HCT116 (cell line): ENCODE measurements at regions not wholly inside any gene's neighbourhood (a gene's known extent, or its start where the extent isn't known, plus 50 kb on each side); places are given as distances from the start of the nearest gene placed in this dataset.

ENCODE experiments used
- ATAC-seq: fragments of 200-7000 bp; cut with Tn5 transposase; 2 replicates; pipeline ENCODE4 v1.9.1; 2020; ENCODE audit warnings: mild to moderate bottlenecking, moderate library complexity
- BruUV-seq: library from RNA; stranded (reverse); fragments of 400-500 nt; replicated peaks from 2 replicates; lab custom pipeline; 2021; lab: Mats Ljungman, UMichigan
- CTCF ChIA-PET: fragments of 300-600 bp; sonication (Branson Sonifier 250); formaldehyde crosslinking; loops from one replicate; lab custom pipeline; 2021; ENCODE audit warnings: antibody characterized with exemption; lab: Charles Lee
- POLR2A ChIA-PET: fragments of 300-600, 350-600 bp; sonication (Branson Sonifier 250); formaldehyde crosslinking; loops from one replicate; lab custom pipeline; 2021; ENCODE audit warnings: antibody characterized with exemption; lab: Charles Lee
- RAD21 ChIA-PET, 2 experiments: fragments of 300-600 bp; sonication (Branson Sonifier 250); formaldehyde crosslinking; loops; one replicate each; lab custom pipeline; 2023; ENCODE audit warnings: low total read pairs in 2 of 2; ENCODE audit not compliant: uncharacterized antibody in 2 of 2, unreplicated experiment in 2 of 2, low non-redundant PET in 1 of 2; lab: Charles Lee
- DNase-seq: peaks from one replicate; pipeline ENCODE4 v3.0.0-alpha.2; 2010; ENCODE audit warnings: low read depth, low spot score
- H2AFZ ChIP-seq: fragments of 200-600 bp; shearing (Covaris generic), sonication (generic); 2 replicates; pipeline ENCODE4 v1.6.1; 2017; ENCODE audit warnings: low read depth, mixed run types, mixed read lengths, antibody characterized with exemption, low read length; ENCODE audit not compliant: poor library complexity, severe bottlenecking
- H3K27ac ChIP-seq: 2 replicates; pipeline ENCODE4 v1.5.1; 2012; ENCODE audit warnings: low read depth, low read length
- H3K27me3 ChIP-seq: fragments of 200-600 bp; sonication (generic); 2 replicates; pipeline ENCODE4 v1.6.1; 2016; ENCODE audit warnings: mixed run types, low read length, mixed read lengths; ENCODE audit not compliant: insufficient read depth
- H3K36me3 ChIP-seq, 2 experiments: fragments of 200-500 bp in 1 of 2; fragments of 200-600 bp in 1 of 2; sonication (Bioruptor generic) in 1 of 2; sonication (generic) in 1 of 2; 2 replicates each; pipeline versions ENCODE4 v1.5.1 to v1.6.1; 2014 to 2016; ENCODE audit warnings: low read length in 2 of 2, inconsistent platforms in 1 of 2, mixed read lengths in 1 of 2, mixed run types in 1 of 2; ENCODE audit not compliant: insufficient read depth in 2 of 2, control insufficient read depth in 1 of 2
- H3K4me1 ChIP-seq, 2 experiments: fragments of 200-600 bp in 1 of 2; sonication (generic) in 1 of 2; 2 replicates each; pipeline versions ENCODE4 v1.5.1 to v1.6.1; 2012 to 2017; ENCODE audit warnings: low read length in 2 of 2, inconsistent platforms in 1 of 2, mild to moderate bottlenecking in 1 of 2, mixed read lengths in 1 of 2, mixed run types in 1 of 2, moderate library complexity in 1 of 2; ENCODE audit not compliant: insufficient read depth in 2 of 2, control insufficient read depth in 1 of 2
- H3K4me2 ChIP-seq: fragments of 200-600 bp; sonication (generic); 2 replicates; pipeline ENCODE4 v1.6.1; 2017; ENCODE audit warnings: mixed run types, low read length, mixed read lengths
- H3K4me3 ChIP-seq, 2 experiments: fragments of 200-600 bp in 1 of 2; sonication (generic) in 1 of 2; replicated peaks in 1 of 2; 2 replicates each; pipeline ENCODE4 v1.5.1; 2011 to 2016; ENCODE audit warnings: low read length in 2 of 2, control low read depth in 1 of 2, low read depth in 1 of 2, mild to moderate bottlenecking in 1 of 2, mixed read lengths in 1 of 2, mixed run types in 1 of 2
- H3K79me2 ChIP-seq: fragments of 200-600 bp; sonication (generic); 2 replicates; pipeline ENCODE4 v1.6.1; 2017; ENCODE audit warnings: mild to moderate bottlenecking, mixed run types, low read length, moderate library complexity, mixed read lengths; ENCODE audit not compliant: insufficient read depth
- H3K9ac ChIP-seq: fragments of 200-600 bp; sonication (generic); 2 replicates; pipeline ENCODE4 v1.6.1; 2016; ENCODE audit warnings: low read length, mixed read lengths
- H3K9me2 ChIP-seq: fragments of 200-600 bp; sonication (generic), shearing (Covaris generic); 2 replicates; pipeline ENCODE4 v1.6.1; 2017; ENCODE audit warnings: mixed run types, mild to moderate bottlenecking, moderate library complexity; ENCODE audit not compliant: insufficient read depth
- H3K9me3 ChIP-seq, 2 experiments: fragments of 200-500 bp in 1 of 2; fragments of 200-600 bp in 1 of 2; sonication (Bioruptor generic) in 1 of 2; sonication (generic) in 1 of 2; 2 replicates each; pipeline ENCODE4 v1.6.1; 2014 to 2017; ENCODE audit warnings: low read length in 2 of 2, mixed read lengths in 2 of 2, inconsistent platforms in 1 of 2, low read depth in 1 of 2, mild to moderate bottlenecking in 1 of 2, mixed run types in 1 of 2, moderate library complexity in 1 of 2; ENCODE audit not compliant: control insufficient read depth in 1 of 2, insufficient read depth in 1 of 2
- H4K20me1 ChIP-seq: fragments of 200-600 bp; sonication (generic), shearing (Covaris generic); 2 replicates; pipeline ENCODE4 v1.6.1; 2017; ENCODE audit warnings: mixed run types, mild to moderate bottlenecking, moderate library complexity; ENCODE audit not compliant: insufficient read depth
- ATF3 ChIP-seq: IDR thresholded peaks from 2 replicates; pipeline ENCODE4 v1.6.1; 2012
- CEBPB ChIP-seq: IDR thresholded peaks from 2 replicates; pipeline ENCODE4 v1.6.1; 2012; ENCODE audit warnings: low read depth
- ELF1 ChIP-seq: IDR thresholded peaks from 2 replicates; pipeline ENCODE4 v1.6.1; 2012; ENCODE audit warnings: low read depth, borderline replicate concordance
- EZH2 ChIP-seq: fragments of 200-600 bp; sonication (generic); IDR thresholded peaks from 2 replicates; pipeline ENCODE4 v1.6.1; 2017; ENCODE audit warnings: antibody characterized with exemption, mixed run types
- POLR2A ChIP-seq: IDR thresholded peaks from 2 replicates; pipeline ENCODE4 v1.7.0; 2011; ENCODE audit warnings: borderline replicate concordance; ENCODE audit not compliant: insufficient read depth, insufficient read length; ENCODE audit errors: extremely low read depth
- REST ChIP-seq: IDR thresholded peaks from 2 replicates; pipeline ENCODE4 v1.6.1; 2012; ENCODE audit warnings: low read depth
- SIN3A ChIP-seq: IDR thresholded peaks from 2 replicates; pipeline ENCODE4 v1.6.1; 2012; ENCODE audit warnings: low read depth
- TCF7L2 ChIP-seq: IDR thresholded peaks from 2 replicates; pipeline ENCODE4 v1.7.0; 2011; ENCODE audit warnings: borderline replicate concordance, inconsistent platforms; ENCODE audit not compliant: insufficient read depth, insufficient read length; ENCODE audit errors: extremely low read depth
- YY1 ChIP-seq: IDR thresholded peaks from 2 replicates; pipeline ENCODE4 v1.6.1; 2011; ENCODE audit warnings: low read length, low read depth, moderate library complexity, mild to moderate bottlenecking; ENCODE audit not compliant: insufficient replicate concordance; ENCODE audit errors: extremely low read depth
- intact Hi-C: fragments of 100-400 bp; cut with micrococcal nuclease; formaldehyde crosslinking; loops from 2 replicates; pipeline ENCODE4 v1.10.0; 2022

- Histone ChIP-seq H3K27me3 (no peaks in the 10 kb centered on the region), H4K20me1 (no peaks in the 10 kb centered on the region), H3K4me3 (no peak overlapping the region), H3K4me2 (no peak overlapping the region), H3K9ac (no peak overlapping the region), H3K36me3 (no peaks in the 10 kb centered on the region), H3K9me3 (peaks cover 13 to 28% of the 10 kb centered on the region in 2 experiments; a peak in 2 of 4 replicates), H3K4me1 (no peaks in the 10 kb centered on the region), H3K27ac (no peak overlapping the region), H3K79me2 (no peaks in the 10 kb centered on the region), H3K9me2 (no peaks in the 10 kb centered on the region), H2AFZ (no peak overlapping the region)
- ATAC-seq (no peak), DNase-seq (no peak)
- ChIA-PET RAD21 (no interaction called here), CTCF (no interaction called here), POLR2A (no interaction called here)
- TF ChIP-seq ELF1 = no peak
- TF ChIP-seq EZH2 = no peak
- no peak for TF ChIP-seq SIN3A
- no peak for TF ChIP-seq TCF7L2
- TF ChIP-seq YY1 = no peak
- TF ChIP-seq ATF3 = no peak
- no peak for TF ChIP-seq POLR2A
- no peak for TF ChIP-seq CEBPB
- TF ChIP-seq REST = no peak
- BruUV-seq = no TSS peak
- intact Hi-C loops = no loop called here
These were observed 1348.0 kb downstream of the ADGRL3 start for GRCh38 chr4:62548108-62548524.
